ENCODE measurements at regions not wholly inside any gene's neighbourhood (a gene's known extent, or its start where the extent isn't known, plus 50 kb on each side); places are given as distances from the start of the nearest gene placed in this dataset.

- TF ChIP-seq, protein P1, sequence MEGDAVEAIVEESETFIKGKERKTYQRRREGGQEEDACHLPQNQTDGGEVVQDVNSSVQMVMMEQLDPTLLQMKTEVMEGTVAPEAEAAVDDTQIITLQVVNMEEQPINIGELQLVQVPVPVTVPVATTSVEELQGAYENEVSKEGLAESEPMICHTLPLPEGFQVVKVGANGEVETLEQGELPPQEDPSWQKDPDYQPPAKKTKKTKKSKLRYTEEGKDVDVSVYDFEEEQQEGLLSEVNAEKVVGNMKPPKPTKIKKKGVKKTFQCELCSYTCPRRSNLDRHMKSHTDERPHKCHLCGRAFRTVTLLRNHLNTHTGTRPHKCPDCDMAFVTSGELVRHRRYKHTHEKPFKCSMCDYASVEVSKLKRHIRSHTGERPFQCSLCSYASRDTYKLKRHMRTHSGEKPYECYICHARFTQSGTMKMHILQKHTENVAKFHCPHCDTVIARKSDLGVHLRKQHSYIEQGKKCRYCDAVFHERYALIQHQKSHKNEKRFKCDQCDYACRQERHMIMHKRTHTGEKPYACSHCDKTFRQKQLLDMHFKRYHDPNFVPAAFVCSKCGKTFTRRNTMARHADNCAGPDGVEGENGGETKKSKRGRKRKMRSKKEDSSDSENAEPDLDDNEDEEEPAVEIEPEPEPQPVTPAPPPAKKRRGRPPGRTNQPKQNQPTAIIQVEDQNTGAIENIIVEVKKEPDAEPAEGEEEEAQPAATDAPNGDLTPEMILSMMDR (IDR thresholded peaks at IDR 0.05; ENCODE audit: insufficient read depth, low read length), result no peak
- TF ChIP-seq POLR2AphosphoS5 (IDR thresholded peaks at IDR 0.05; ENCODE audit: low read depth) (peak; percentile 57; the same call in 1 of the 2 replicates), REST (IDR thresholded peaks at IDR 0.05; ENCODE audit: insufficient replicate concordance, low read depth) (no peak), GABPA (IDR thresholded peaks at IDR 0.05; ENCODE audit: low read depth) (no peak), SPI1 (IDR thresholded peaks at IDR 0.05; ENCODE audit: borderline replicate concordance, low read depth) (peak; percentile 76; the same call in 1 of the 2 replicates)
Measured at GRCh38 chr7:14071045-14071444, 81.6 kb upstream of the ETV1 start.

All from HL-60 (cell line).